GM13977 (cell line): ENCODE measurements at regions not wholly inside any gene's neighbourhood (a gene's known extent, or its start where the extent isn't known, plus 50 kb on each side); places are given as distances from the start of the nearest gene placed in this dataset.

ENCODE experiments used
- DNase-seq: peaks from one replicate; pipeline ENCODE4 v3.0.0; 2012; ENCODE audit warnings: low spot score
- in situ Hi-C: fragments of 300-500 bp; cut with MboI; formaldehyde crosslinking; loops from one replicate; pipeline ENCODE4 v1.12.0; 2022; ENCODE audit warnings: low sequenced_read_pairs, low pct_unique_long_range_greater_than_20kb, mixed read lengths, inconsistent platforms; ENCODE audit not compliant: unreplicated experiment
- TF ChIP-seq, protein P1 (sequence below): IDR thresholded peaks from 2 replicates; pipeline ENCODE4 v1.5.1; 2012; ENCODE audit warnings: mild to moderate bottlenecking, control low read depth; ENCODE audit not compliant: insufficient read depth; ENCODE audit errors: extremely low read depth, missing control alignments

DNA sequence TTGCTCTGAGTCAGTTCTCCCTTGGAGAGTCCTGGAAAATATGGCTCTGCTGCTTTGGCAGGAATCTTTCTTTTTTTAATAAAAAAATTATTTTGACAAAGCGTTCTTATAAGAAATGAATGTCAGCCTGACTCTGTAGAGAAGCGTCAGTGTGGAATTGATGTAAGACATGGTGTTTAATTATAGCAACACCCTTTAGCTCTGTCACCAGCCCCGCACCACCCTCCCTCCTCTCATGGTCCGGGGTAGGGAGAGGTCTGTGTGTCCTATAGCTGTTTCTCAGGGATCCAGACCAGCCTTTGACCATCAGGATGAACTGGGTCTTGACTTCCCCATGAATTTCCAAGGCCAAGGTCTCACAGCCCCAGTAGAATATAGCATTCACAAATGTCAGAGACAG lies 120.6 kb downstream of the CHST1 start:
- no peak for DNase-seq
- in situ Hi-C loops: no loop called here
- TF ChIP-seq, protein P1, sequence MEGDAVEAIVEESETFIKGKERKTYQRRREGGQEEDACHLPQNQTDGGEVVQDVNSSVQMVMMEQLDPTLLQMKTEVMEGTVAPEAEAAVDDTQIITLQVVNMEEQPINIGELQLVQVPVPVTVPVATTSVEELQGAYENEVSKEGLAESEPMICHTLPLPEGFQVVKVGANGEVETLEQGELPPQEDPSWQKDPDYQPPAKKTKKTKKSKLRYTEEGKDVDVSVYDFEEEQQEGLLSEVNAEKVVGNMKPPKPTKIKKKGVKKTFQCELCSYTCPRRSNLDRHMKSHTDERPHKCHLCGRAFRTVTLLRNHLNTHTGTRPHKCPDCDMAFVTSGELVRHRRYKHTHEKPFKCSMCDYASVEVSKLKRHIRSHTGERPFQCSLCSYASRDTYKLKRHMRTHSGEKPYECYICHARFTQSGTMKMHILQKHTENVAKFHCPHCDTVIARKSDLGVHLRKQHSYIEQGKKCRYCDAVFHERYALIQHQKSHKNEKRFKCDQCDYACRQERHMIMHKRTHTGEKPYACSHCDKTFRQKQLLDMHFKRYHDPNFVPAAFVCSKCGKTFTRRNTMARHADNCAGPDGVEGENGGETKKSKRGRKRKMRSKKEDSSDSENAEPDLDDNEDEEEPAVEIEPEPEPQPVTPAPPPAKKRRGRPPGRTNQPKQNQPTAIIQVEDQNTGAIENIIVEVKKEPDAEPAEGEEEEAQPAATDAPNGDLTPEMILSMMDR: no peak

DNA sequence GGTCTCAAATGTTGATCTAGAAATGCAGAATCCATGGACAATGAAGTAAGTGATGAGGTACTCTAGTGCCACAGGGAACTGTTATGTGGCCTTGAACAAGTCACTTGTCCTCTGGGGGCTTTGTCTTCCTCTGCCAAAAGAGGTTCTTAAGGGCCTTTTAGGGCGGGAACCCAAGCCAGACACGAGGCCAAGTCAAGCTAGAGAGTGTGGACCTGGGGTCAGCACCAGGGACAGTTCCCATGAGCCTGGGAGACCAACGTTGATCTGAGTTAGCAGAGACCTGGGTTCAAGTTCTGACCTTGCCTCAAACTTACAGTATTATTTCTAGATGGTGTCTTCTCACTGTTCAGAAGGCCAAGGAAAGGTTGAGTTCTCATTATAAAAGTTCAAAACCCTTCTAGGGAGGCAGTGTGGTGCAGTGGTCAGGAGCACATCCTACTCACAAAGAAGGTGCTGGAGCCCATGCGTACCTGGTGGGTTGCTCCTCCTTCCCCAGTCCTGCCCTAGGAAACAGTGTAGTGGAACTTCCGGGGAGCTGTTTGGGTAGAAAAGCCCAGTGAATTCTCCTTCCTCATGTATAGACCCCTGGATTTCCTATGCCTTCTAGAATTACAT lies 121.5 kb downstream of the CHST1 start:
- DNase-seq: no peak
- in situ Hi-C loops: no loop called here

DNA sequence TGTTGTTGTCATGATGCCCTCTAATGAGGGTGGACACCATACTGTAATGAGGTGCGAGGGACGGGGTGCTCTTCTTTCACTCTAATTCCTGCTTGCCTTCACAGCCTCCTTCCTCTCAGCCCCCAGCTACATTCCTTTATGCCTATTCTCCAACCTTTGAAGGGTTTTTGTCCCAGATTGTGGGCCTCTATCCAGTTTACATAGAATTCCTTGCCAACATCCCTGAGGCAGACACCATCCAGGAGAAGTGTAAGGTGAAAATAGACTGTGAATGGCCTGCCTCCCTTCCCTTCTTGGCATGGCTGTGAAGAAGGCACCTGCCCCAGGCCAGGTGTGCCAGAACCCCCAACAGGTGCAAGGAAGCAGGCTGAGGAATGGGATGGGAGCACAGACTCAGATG lies 122.3 kb downstream of the CHST1 start:
- TF ChIP-seq, protein P1: no peak
- DNase-seq: no peak
- in situ Hi-C loops: no loop called here

More for the DNA sequence above, 121.5 kb downstream of the CHST1 start:
- TF ChIP-seq, protein P1: no peak

DNA sequence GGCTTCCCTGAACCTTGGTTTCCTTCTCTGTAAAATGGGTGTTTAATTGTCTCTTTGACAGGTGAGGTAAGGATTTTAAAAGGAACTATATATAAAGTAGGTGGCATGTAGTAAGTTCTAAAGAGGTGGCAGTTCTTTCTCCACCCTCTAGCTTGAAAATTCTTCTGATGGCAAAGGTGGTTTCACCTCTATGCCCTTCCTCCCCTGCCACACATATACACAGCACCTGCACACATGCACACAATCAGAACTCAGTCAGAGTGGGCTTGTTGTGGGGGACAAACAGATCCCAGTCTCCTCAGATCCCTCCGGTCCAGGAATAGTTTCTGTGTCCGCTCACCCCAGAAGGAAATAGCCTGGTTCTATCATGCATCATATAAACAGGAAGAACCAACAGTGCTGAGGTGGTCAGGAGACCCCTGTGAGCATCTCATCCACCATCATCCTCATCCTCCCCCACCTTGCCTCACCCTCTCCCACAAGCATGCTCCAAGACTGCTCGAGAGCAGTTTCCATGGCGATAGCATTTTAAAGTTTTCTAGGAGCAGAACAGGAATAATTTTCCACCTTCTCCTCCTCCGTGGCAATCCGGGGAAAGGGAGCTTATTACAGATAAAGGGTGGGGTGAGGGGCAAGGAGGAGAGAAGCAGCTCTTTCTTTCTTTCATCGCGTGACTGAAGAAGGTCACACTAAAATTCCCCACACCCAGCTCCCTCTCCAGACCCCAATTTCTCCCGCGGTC lies 123.6 kb downstream of the CHST1 start:
- in situ Hi-C loops: no loop called here
- DNase-seq: no peak
- TF ChIP-seq, protein P1: no peak

DNA sequence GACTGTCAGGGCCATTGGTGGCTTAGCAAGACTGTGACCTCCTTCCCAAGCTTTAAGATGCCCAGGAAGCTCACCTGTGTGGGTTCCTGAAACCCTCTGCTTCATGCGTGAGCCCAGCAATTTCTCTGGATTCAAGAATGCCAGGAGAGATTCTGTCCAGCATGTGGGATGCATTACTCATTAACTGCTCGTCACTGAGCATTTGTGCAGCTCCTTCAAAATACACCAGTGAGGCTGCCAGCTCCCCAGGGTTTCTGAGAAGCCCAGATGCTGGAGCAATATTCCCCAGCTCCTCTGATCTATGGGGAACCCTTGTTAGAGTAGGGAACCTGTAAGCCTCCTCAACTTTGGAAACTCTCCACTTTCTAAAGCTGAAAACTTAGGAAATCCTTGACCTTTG lies 126.5 kb downstream of the CHST1 start:
- in situ Hi-C loops: no loop called here
- DNase-seq: no peak

DNA sequence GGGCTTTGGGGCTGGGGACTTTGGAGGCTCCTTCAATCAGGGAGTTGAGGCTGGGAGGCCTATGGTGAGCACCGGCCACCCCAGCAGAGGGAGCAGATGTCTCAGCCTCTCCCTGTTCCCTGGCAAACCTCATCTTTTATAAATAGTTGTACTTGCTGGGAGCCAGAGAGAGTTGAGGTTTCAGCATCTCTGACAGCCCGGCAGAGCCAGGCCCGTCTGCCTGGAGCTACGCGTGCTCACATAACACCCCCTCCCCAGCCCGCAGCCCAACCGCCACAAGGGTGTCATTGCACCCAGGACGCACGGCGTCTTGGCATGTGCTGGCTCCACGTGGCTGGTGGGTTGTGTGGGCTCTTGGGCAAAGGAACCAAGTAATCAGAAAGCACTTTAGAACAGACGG lies 127.1 kb downstream of the CHST1 start:
- in situ Hi-C loops: no loop called here
- TF ChIP-seq, protein P1: no peak
- DNase-seq: no peak

More for the DNA sequence above, 126.5 kb downstream of the CHST1 start:
- TF ChIP-seq, protein P1: no peak

DNA sequence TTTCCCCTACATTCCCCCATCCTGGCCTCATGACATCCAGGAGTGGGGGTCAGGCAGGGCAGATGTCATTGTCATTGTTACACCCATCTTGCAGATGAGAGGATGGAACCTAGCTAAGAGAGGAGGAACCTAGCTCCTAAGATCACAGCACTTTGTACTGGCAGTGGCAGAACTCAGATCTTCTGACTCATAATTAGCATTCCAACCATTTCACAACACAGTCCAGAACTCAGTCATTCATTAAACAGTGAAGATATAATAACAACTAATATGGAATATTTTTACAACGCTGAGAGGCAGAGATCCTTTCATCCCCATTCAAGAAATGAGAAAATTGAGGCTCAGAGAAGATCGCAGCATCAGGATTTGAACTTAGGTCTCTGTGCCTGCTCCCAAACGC lies 127.8 kb downstream of the CHST1 start:
- TF ChIP-seq, protein P1: no peak
- in situ Hi-C loops: no loop called here
- no peak for DNase-seq
